AG10803 (cell line): ENCODE measurements at regions not wholly inside any gene's neighbourhood (a gene's known extent, or its start where the extent isn't known, plus 50 kb on each side); places are given as distances from the start of the nearest gene placed in this dataset.

Experiments used
- DNase-seq: peaks from one replicate; pipeline ENCODE4 v3.0.0; 2010; ENCODE audit warnings: low read depth
- H3K4me3 ChIP-seq: 2 replicates; pipeline ENCODE4 v1.5.1; 2011; ENCODE audit warnings: mild to moderate bottlenecking, low read length, control low read depth
- TF ChIP-seq, protein P1 (sequence below): conservative IDR thresholded peaks from 2 replicates; pipeline ENCODE4 v1.5.1; 2011; ENCODE audit warnings: mild to moderate bottlenecking, low read length, control low read depth, inconsistent platforms

DNA sequence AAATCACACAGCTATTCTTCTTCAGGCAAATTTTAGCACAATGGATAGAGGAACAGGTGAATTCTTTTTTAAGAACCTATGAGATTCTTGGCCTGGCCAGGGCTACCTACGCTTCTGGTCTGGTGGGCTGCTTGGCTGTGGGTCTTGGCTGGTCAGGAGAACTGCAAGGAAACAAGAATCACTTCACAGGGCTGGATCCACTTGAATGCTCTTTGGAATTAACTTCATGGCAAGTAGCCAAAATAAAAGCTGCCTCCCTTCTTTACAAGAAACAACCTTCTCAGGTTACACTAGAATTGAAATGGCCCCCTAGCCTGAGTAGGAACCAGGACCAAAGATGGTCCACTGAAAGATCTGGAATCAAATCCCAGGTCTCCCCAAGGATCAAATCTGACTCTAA is 519.1 kb downstream of the IQCM start:
- no peak overlapping the region for H3K4me3 ChIP-seq
- no peak for DNase-seq
- TF ChIP-seq, protein P1, sequence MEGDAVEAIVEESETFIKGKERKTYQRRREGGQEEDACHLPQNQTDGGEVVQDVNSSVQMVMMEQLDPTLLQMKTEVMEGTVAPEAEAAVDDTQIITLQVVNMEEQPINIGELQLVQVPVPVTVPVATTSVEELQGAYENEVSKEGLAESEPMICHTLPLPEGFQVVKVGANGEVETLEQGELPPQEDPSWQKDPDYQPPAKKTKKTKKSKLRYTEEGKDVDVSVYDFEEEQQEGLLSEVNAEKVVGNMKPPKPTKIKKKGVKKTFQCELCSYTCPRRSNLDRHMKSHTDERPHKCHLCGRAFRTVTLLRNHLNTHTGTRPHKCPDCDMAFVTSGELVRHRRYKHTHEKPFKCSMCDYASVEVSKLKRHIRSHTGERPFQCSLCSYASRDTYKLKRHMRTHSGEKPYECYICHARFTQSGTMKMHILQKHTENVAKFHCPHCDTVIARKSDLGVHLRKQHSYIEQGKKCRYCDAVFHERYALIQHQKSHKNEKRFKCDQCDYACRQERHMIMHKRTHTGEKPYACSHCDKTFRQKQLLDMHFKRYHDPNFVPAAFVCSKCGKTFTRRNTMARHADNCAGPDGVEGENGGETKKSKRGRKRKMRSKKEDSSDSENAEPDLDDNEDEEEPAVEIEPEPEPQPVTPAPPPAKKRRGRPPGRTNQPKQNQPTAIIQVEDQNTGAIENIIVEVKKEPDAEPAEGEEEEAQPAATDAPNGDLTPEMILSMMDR: no peak

DNA sequence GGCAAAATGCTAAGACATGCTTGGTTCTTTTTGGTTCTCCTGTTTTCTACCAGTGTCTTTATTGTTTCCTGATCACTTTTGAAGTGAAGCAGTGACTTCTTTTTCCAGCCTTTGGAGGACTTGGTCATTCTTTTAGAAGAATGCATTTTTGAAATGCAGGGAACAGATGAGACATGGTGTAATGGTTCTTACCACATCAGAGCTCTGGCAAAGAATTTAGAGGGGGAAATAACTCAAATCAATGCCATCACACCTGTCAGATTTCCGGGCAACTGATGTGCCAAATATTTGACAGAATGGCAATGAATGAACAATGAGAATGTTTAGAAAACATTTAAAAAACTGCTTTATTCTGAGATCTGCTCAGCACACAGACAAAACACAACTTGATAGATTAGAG is 519.6 kb downstream of the IQCM start:
- DNase-seq: no peak
- TF ChIP-seq, protein P1: no peak
- no peak overlapping the region for H3K4me3 ChIP-seq

DNA sequence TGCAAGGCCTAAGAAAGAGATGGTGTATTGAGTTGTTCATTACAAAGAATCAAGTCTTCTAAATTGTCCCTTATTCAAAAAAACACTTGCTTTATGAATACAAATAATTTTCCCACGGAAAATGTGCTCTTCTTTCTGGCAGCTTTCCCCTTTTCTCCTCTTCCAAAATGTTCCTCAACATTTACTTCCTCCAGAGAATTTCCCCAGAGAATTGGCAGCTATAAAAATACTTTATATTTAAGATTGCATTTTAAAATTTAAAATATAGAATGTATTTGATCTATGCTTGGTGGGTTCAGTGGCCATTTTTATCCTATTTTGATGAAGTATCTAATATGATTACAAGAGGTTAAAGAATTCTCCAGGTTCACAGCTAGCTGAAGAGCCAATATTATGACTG is 521.0 kb downstream of the IQCM start:
- H3K4me3 ChIP-seq: no peak overlapping the region
- TF ChIP-seq, protein P1: no peak
- no peak for DNase-seq

DNA sequence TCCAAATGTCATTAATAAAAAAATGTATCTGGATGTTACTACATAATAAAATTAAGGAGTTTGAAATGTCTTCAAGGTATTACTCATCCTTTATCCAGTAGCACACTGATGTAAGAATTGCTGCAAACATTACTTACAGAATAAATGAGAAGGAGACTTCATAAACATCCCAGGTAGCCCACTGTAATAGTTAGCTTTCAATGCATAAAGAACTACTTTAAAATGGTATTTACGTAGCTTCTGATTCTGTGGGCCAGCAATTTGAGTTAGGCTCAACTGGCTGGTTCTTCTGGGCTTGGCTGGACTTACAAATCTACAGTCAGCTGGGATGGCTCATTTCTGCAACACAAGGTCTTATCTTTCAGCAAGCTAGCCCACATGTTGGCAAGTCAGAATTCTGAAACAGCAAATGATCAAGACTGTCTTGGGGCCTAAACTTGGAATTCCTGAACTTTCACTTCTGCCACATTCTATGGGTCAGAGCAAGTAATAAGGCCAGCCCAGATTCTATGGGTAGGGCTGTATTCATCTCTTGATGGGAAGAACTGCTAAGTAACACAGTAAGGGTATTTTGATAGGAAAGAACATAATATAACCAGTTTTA is 522.5 kb downstream of the IQCM start:
- TF ChIP-seq, protein P1: no peak
- no peak overlapping the region for H3K4me3 ChIP-seq
- no peak for DNase-seq

DNA sequence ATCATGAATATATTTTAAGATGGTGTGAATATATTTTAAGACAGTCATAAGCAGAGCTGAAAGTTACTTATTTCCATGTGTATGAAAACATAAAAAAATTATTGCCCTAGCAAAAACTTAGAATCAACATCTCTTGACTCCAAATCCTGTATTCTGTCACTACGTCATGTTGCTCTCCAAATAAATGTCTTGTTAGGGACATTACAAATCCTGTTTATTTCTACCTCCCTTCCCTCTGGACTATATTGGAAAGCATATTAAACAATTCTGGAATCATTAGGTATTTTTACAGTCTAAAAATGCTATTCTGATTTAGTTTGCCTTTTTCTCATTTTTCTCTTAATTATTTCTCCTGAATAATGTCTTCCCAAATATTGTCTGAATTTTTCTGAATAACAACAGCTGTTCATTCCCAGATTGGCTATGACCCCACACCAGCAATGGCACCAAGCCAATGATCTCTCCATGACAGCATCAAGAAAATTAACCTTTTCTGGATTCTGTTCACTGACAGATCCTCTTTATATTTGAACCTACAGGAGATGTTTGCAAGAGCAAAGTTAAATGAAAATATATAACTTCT is 523.1 kb downstream of the IQCM start:
- TF ChIP-seq, protein P1: no peak
- no peak overlapping the region for H3K4me3 ChIP-seq
- DNase-seq: no peak

DNA sequence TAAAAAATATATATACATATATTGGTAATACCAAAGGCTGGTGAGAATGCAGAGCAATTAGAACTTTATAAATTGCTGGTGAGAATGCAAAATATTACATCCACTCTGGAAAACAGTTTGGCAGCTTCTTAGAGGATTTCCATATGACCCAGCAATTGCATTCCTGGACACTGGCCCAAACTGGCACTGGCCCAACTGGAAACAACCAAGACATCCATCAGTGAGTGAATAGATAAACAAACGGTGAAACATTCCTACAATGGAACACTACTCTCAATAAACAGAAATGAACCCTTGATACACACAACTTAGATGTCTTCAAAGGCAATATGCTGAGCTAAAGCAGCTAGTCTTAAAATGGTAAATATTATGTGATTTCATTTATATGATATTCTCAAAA is 524.2 kb downstream of the IQCM start:
- peak; percentile 16 for DNase-seq
- no peak overlapping the region for H3K4me3 ChIP-seq
- TF ChIP-seq, protein P1: no peak

DNA sequence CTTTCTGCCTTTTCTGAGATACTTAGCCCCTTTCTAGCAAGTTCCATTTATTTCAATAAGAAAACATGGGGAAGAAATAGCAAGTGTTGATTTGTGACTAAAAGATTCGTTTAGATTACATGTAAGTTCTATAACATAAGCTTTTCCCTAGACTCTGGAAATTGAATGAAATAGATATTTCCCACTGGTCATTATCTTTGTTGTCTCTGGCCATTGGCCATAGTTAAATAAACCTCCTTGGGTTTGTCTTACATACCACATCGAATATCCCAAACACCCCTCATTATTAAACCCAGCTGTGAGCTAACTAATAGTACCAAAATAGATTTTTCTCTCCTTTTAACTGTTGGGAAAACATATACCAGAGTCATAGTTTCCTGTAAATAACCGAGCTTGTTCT is 534.8 kb downstream of the IQCM start:
- DNase-seq: peak; percentile 35
- TF ChIP-seq, protein P1: no peak
- H3K4me3 ChIP-seq: no peak overlapping the region
